ENCODE measurements at regions not wholly inside any gene's neighbourhood (a gene's known extent, or its start where the extent isn't known, plus 50 kb on each side); places are given as distances from the start of the nearest gene placed in this dataset.

DNA sequence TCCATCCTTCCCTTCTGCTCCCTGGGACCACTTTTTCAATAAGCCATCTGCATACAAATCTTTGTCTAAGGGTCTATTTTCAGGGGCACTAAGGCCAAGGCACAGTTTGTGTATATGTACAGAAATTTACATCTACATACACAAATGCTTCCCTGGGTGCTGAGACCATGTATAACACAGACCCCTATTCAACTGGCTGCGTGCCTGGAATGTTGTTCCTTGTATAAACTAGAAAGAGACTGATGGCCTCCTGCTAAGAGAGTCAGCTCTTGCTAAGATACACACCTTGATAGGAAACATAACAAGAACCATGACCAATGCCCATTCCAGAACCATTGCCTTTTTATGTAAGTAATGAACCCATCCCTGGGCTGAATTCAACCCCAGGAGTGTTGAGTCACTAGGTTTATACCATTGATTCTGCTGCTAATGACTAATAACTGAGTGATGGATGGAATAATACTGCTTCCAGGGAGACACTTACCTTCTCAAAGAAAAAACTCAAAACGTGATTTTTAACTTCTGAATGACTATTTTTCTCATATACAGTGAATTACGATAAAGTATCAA, 290.7 kb downstream of the FGFR2 start:
- no peaks in the 10 kb centered on the region for H3K9me3 ChIP-seq
- no peak overlapping the region for H3K4me3 ChIP-seq
- no peak overlapping the region for H3K27ac ChIP-seq
- TF ChIP-seq, protein P1, sequence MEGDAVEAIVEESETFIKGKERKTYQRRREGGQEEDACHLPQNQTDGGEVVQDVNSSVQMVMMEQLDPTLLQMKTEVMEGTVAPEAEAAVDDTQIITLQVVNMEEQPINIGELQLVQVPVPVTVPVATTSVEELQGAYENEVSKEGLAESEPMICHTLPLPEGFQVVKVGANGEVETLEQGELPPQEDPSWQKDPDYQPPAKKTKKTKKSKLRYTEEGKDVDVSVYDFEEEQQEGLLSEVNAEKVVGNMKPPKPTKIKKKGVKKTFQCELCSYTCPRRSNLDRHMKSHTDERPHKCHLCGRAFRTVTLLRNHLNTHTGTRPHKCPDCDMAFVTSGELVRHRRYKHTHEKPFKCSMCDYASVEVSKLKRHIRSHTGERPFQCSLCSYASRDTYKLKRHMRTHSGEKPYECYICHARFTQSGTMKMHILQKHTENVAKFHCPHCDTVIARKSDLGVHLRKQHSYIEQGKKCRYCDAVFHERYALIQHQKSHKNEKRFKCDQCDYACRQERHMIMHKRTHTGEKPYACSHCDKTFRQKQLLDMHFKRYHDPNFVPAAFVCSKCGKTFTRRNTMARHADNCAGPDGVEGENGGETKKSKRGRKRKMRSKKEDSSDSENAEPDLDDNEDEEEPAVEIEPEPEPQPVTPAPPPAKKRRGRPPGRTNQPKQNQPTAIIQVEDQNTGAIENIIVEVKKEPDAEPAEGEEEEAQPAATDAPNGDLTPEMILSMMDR (IDR thresholded peaks at IDR 0.05), result no peak
- TF ChIP-seq EP300 (IDR thresholded peaks at IDR 0.05) (no peak), POLR2A (IDR thresholded peaks at IDR 0.05) (no peak), POLR2AphosphoS5 (IDR thresholded peaks at IDR 0.05) (no peak)
- peaks cover 0 to 8% (median 3%) of the 10 kb centered on the region in 4 donors for H3K4me1 ChIP-seq
- no peaks in the 10 kb centered on the region for H3K36me3 ChIP-seq
- WGBS, 5 donors, result 73 to 87% (median 86%) methylated on average over 3 of the region's 3 CpGs
- H3K27me3 ChIP-seq, result peaks cover 0 to 12% (median 0%) of the 10 kb centered on the region in 3 donors
- intact Hi-C loops (cut with DNase I; ENCODE audit: low total_unique reads), result no loop called here
- DNase-seq, result no peak

DNA sequence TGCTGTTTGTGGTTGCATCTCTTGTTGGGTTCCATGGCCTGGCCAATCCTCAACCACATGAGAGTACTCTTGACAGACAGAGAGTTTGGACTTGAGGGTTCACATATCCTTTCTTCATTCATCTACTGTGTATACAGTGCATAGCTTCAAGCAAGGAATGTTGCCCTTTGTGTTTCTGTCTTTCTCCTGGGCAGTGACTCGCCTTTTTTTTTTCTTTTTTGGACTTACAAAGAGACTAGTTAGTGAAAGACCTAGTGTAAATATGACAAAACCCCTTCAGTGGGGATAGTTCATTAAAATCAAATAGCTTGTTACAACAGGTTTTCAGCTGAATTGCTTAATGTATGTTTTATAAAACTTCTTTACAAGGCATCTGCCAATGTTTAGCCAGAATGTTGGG, 290.2 kb downstream of the FGFR2 start:
- peaks cover 4 to 14% (median 8%) of the 10 kb centered on the region in 4 donors for H3K4me1 ChIP-seq
- peaks cover 0 to 12% (median 0%) of the 10 kb centered on the region in 3 donors for H3K27me3 ChIP-seq
- H3K36me3 ChIP-seq, result no peaks in the 10 kb centered on the region
- intact Hi-C loops (cut with DNase I; ENCODE audit: low total_unique reads), result no loop called here
- H3K9me3 ChIP-seq, result no peaks in the 10 kb centered on the region
- TF ChIP-seq POLR2AphosphoS5 (IDR thresholded peaks at IDR 0.05) (no peak), POLR2A (IDR thresholded peaks at IDR 0.05) (no peak), EP300 (IDR thresholded peaks at IDR 0.05) (no peak)
- TF ChIP-seq, protein P1 (IDR thresholded peaks at IDR 0.05), result no peak
- WGBS, 5 donors, result 70 to 92% (median 83%) methylated on average over 1 of the region's 1 CpG
- H3K4me3 ChIP-seq, result no peak overlapping the region
- DNase-seq, result no peak
- H3K27ac ChIP-seq, result no peak overlapping the region

DNA sequence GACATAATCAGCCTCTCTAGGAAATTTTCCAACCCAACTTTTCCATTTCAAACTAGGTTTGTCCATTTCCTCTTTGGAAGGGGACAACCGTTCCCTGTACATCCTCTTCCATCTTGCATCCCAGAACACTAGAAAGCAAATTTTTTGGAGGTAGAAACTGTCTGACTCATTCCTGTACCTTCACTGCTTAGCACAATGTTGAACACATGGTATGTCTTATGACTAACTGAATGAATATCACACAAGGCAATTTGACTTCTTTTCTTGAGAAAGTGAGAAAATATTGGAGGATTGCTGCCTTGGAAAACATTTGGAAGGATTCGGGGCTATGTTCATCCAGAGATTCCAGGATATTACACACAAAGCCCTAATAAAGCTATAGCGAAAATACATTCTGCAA, 289.1 kb downstream of the FGFR2 start:
- no peaks in the 10 kb centered on the region for H3K36me3 ChIP-seq
- no peak for DNase-seq
- H3K9me3 ChIP-seq, result no peaks in the 10 kb centered on the region
- peaks cover 6 to 25% (median 16%) of the 10 kb centered on the region in 4 donors for H3K4me1 ChIP-seq
- peaks cover 0 to 8% (median 0%) of the 10 kb centered on the region in 3 donors for H3K27me3 ChIP-seq
- no peak overlapping the region for H3K27ac ChIP-seq
- TF ChIP-seq, protein P1 (IDR thresholded peaks at IDR 0.05), result no peak
- TF ChIP-seq EP300 (IDR thresholded peaks at IDR 0.05), result no peak
- no peak for TF ChIP-seq POLR2AphosphoS5 (IDR thresholded peaks at IDR 0.05)
- TF ChIP-seq POLR2A (IDR thresholded peaks at IDR 0.05), result no peak
- 88 to 93% (median 91%) methylated on average over 3 of the region's 3 CpGs for WGBS, 5 donors
- H3K4me3 ChIP-seq, result no peak overlapping the region
- intact Hi-C loops (cut with DNase I; ENCODE audit: low total_unique reads), result no loop called here

DNA sequence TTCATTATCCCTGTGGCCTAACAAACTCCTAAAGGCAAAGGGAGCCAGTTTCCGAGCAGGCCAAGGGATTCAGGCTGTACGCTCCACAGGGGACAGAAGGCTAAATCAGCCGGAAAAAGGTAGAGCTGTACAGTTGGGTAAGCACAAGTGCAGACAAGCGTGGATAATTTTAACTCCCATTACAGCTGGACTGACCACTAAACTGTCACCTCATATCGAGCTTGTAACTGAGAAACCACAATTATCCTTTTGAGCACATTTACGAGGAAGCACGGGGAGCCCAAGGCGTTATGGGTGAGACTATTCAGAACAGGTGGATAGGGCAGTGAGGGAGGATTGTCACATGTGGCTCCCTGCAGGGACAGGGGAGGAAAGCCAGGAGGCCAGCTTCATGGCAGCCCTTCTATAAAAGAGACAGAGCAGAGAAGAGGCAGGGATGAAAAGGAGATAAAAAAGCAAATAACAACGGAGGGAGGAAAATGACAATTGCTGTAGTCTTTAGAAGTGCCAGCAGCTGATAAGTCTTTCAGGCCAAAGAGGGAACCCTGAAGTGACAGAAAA, 288.0 kb downstream of the FGFR2 start:
- Histone ChIP-seq H3K9me3 (no peaks in the 10 kb centered on the region), H3K4me3 (no peak overlapping the region), H3K27ac (no peak overlapping the region), H3K36me3 (no peaks in the 10 kb centered on the region), H3K27me3 (peaks cover 0 to 4% (median 0%) of the 10 kb centered on the region in 3 donors), H3K4me1 (peaks cover 6 to 28% (median 16%) of the 10 kb centered on the region in 4 donors)
- DNase-seq, result peak in 1 of 2 donors; percentile 48
- intact Hi-C loops (cut with DNase I; ENCODE audit: low total_unique reads), result no loop called here
- TF ChIP-seq EP300 (IDR thresholded peaks at IDR 0.05), result no peak
- TF ChIP-seq, protein P1 (IDR thresholded peaks at IDR 0.05), result no peak
- no peak for TF ChIP-seq POLR2A (IDR thresholded peaks at IDR 0.05)
- TF ChIP-seq POLR2AphosphoS5 (IDR thresholded peaks at IDR 0.05), result no peak
- WGBS, 5 donors, result 61 to 72% (median 66%) methylated on average over 9 of the region's 9 CpGs

Data from stomach (tissue), 8 donors.